ENCODE measurements at regions not wholly inside any gene's neighbourhood (a gene's known extent, or its start where the extent isn't known, plus 50 kb on each side); places are given as distances from the start of the nearest gene placed in this dataset.

- DNase-seq (ENCODE audit: low read depth, low spot score) = no peak
- Histone ChIP-seq H3K9ac (ENCODE audit: insufficient read length, low read depth) (no peak overlapping the region), H3K4me3 (ENCODE audit: insufficient read length, low read depth) (no peak overlapping the region), H3K4me1 (ENCODE audit: insufficient read depth, insufficient read length) (peaks cover 2% of the 10 kb centered on the region), H3K36me3 (ENCODE audit: insufficient read depth, insufficient read length, low read length) (no peaks in the 10 kb centered on the region), H3K9me3 (ENCODE audit: insufficient read depth, low read length) (peaks cover 8% of the 10 kb centered on the region; the same call in 1 of the 2 replicates), H3K27me3 (ENCODE audit: insufficient read depth, insufficient read length) (no peaks in the 10 kb centered on the region)
- TF ChIP-seq ZNF274 (IDR thresholded peaks at IDR 0.05; ENCODE audit: low read depth, low read length) (no peak), YY1 (IDR thresholded peaks at IDR 0.05; ENCODE audit: insufficient read depth, insufficient read length) (no peak), SUZ12 (IDR thresholded peaks at IDR 0.05; ENCODE audit: extremely low read depth, insufficient read depth, insufficient read length) (no peak)
Measured at GRCh38 chr2:20516291-20516645, 69.4 kb downstream of the RHOB start.

- Histone ChIP-seq H3K27me3 (ENCODE audit: insufficient read depth, insufficient read length) (no peaks in the 10 kb centered on the region), H3K4me3 (ENCODE audit: insufficient read length, low read depth) (no peak overlapping the region), H3K9ac (ENCODE audit: insufficient read length, low read depth) (no peak overlapping the region), H3K4me1 (ENCODE audit: insufficient read depth, insufficient read length) (peaks cover 2% of the 10 kb centered on the region), H3K36me3 (ENCODE audit: insufficient read depth, insufficient read length, low read length) (no peaks in the 10 kb centered on the region), H3K9me3 (ENCODE audit: insufficient read depth, low read length) (peaks cover 8% of the 10 kb centered on the region; the same call in 1 of the 2 replicates)
- no peak for TF ChIP-seq SUZ12 (IDR thresholded peaks at IDR 0.05; ENCODE audit: extremely low read depth, insufficient read depth, insufficient read length)
- TF ChIP-seq YY1 (IDR thresholded peaks at IDR 0.05; ENCODE audit: insufficient read depth, insufficient read length) = no peak
- no peak for TF ChIP-seq ZNF274 (IDR thresholded peaks at IDR 0.05; ENCODE audit: low read depth, low read length)
- no peak for DNase-seq (ENCODE audit: low read depth, low spot score)
Measured at GRCh38 chr2:20516646-20517341, 69.9 kb downstream of the RHOB start.

- Histone ChIP-seq H3K36me3 (ENCODE audit: insufficient read depth, insufficient read length, low read length) (no peaks in the 10 kb centered on the region), H3K9ac (ENCODE audit: insufficient read length, low read depth) (no peak overlapping the region), H3K4me1 (ENCODE audit: insufficient read depth, insufficient read length) (peaks cover under 1% of the 10 kb centered on the region), H3K27me3 (ENCODE audit: insufficient read depth, insufficient read length) (no peaks in the 10 kb centered on the region), H3K9me3 (ENCODE audit: insufficient read depth, low read length) (peaks cover 8% of the 10 kb centered on the region; the same call in 1 of the 2 replicates), H3K4me3 (ENCODE audit: insufficient read length, low read depth) (no peak overlapping the region)
- TF ChIP-seq SUZ12 (IDR thresholded peaks at IDR 0.05; ENCODE audit: extremely low read depth, insufficient read depth, insufficient read length) (no peak), YY1 (IDR thresholded peaks at IDR 0.05; ENCODE audit: insufficient read depth, insufficient read length) (no peak), ZNF274 (IDR thresholded peaks at IDR 0.05; ENCODE audit: low read depth, low read length) (no peak)
- no peak for DNase-seq (ENCODE audit: low read depth, low spot score)
Measured at GRCh38 chr2:20519309-20519708, 72.4 kb downstream of the RHOB start.

- no peak for DNase-seq (ENCODE audit: low read depth, low spot score)
- TF ChIP-seq ZNF274 (IDR thresholded peaks at IDR 0.05; ENCODE audit: low read depth, low read length) (no peak), YY1 (IDR thresholded peaks at IDR 0.05; ENCODE audit: insufficient read depth, insufficient read length) (no peak), SUZ12 (IDR thresholded peaks at IDR 0.05; ENCODE audit: extremely low read depth, insufficient read depth, insufficient read length) (no peak)
- H3K9ac ChIP-seq (ENCODE audit: insufficient read length, low read depth) = no peak overlapping the region
- H3K4me1 ChIP-seq (ENCODE audit: insufficient read depth, insufficient read length) = peaks cover 8% of the 10 kb centered on the region
- H3K4me3 ChIP-seq (ENCODE audit: insufficient read length, low read depth) = no peak overlapping the region
- no peaks in the 10 kb centered on the region for H3K36me3 ChIP-seq (ENCODE audit: insufficient read depth, insufficient read length, low read length)
- H3K9me3 ChIP-seq (ENCODE audit: insufficient read depth, low read length) = peaks cover 8% of the 10 kb centered on the region; the same call in 1 of the 2 replicates
- no peaks in the 10 kb centered on the region for H3K27me3 ChIP-seq (ENCODE audit: insufficient read depth, insufficient read length)
Measured at GRCh38 chr2:20520128-20520527, 73.3 kb downstream of the RHOB start.

GRCh38 chr2:20521193-20521592, 74.3 kb downstream of the RHOB start:
- no peak overlapping the region for H3K9ac ChIP-seq (ENCODE audit: insufficient read length, low read depth)
- no peaks in the 10 kb centered on the region for H3K36me3 ChIP-seq (ENCODE audit: insufficient read depth, insufficient read length, low read length)
- H3K4me3 ChIP-seq (ENCODE audit: insufficient read length, low read depth) = no peak overlapping the region
- no peak for TF ChIP-seq SUZ12 (IDR thresholded peaks at IDR 0.05; ENCODE audit: extremely low read depth, insufficient read depth, insufficient read length)
- no peak for TF ChIP-seq ZNF274 (IDR thresholded peaks at IDR 0.05; ENCODE audit: low read depth, low read length)
- no peak for TF ChIP-seq YY1 (IDR thresholded peaks at IDR 0.05; ENCODE audit: insufficient read depth, insufficient read length)
- no peaks in the 10 kb centered on the region for H3K9me3 ChIP-seq (ENCODE audit: insufficient read depth, low read length)
- no peaks in the 10 kb centered on the region for H3K27me3 ChIP-seq (ENCODE audit: insufficient read depth, insufficient read length)
- no peak for DNase-seq (ENCODE audit: low read depth, low spot score)
- H3K4me1 ChIP-seq (ENCODE audit: insufficient read depth, insufficient read length) = peaks cover 11% of the 10 kb centered on the region

GRCh38 chr2:20521682-20522189, 74.9 kb downstream of the RHOB start:
- Histone ChIP-seq H3K9me3 (ENCODE audit: insufficient read depth, low read length) (no peaks in the 10 kb centered on the region), H3K27me3 (ENCODE audit: insufficient read depth, insufficient read length) (no peaks in the 10 kb centered on the region), H3K9ac (ENCODE audit: insufficient read length, low read depth) (no peak overlapping the region), H3K4me3 (ENCODE audit: insufficient read length, low read depth) (no peak overlapping the region), H3K36me3 (ENCODE audit: insufficient read depth, insufficient read length, low read length) (no peaks in the 10 kb centered on the region), H3K4me1 (ENCODE audit: insufficient read depth, insufficient read length) (peaks cover 11% of the 10 kb centered on the region)
- no peak for DNase-seq (ENCODE audit: low read depth, low spot score)
- no peak for TF ChIP-seq ZNF274 (IDR thresholded peaks at IDR 0.05; ENCODE audit: low read depth, low read length)
- no peak for TF ChIP-seq SUZ12 (IDR thresholded peaks at IDR 0.05; ENCODE audit: extremely low read depth, insufficient read depth, insufficient read length)
- TF ChIP-seq YY1 (IDR thresholded peaks at IDR 0.05; ENCODE audit: insufficient read depth, insufficient read length) = no peak

GRCh38 chr2:20523073-20523798, 76.4 kb downstream of the RHOB start:
- H3K27me3 ChIP-seq (ENCODE audit: insufficient read depth, insufficient read length) = no peaks in the 10 kb centered on the region
- no peaks in the 10 kb centered on the region for H3K36me3 ChIP-seq (ENCODE audit: insufficient read depth, insufficient read length, low read length)
- TF ChIP-seq YY1 (IDR thresholded peaks at IDR 0.05; ENCODE audit: insufficient read depth, insufficient read length) (no peak), ZNF274 (IDR thresholded peaks at IDR 0.05; ENCODE audit: low read depth, low read length) (no peak), SUZ12 (IDR thresholded peaks at IDR 0.05; ENCODE audit: extremely low read depth, insufficient read depth, insufficient read length) (no peak)
- H3K9ac ChIP-seq (ENCODE audit: insufficient read length, low read depth) = no peak overlapping the region
- H3K4me1 ChIP-seq (ENCODE audit: insufficient read depth, insufficient read length) = peaks cover 11% of the 10 kb centered on the region
- no peaks in the 10 kb centered on the region for H3K9me3 ChIP-seq (ENCODE audit: insufficient read depth, low read length)
- no peak overlapping the region for H3K4me3 ChIP-seq (ENCODE audit: insufficient read length, low read depth)
- no peak for DNase-seq (ENCODE audit: low read depth, low spot score)

All from NT2/D1 (cell line).